HG02840 (cell line): ENCODE measurements at regions not wholly inside any gene's neighbourhood (a gene's known extent, or its start where the extent isn't known, plus 50 kb on each side); places are given as distances from the start of the nearest gene placed in this dataset.
"Not testable (repeated sequence)": the region's sequence is repeated elsewhere in the genome, so short reads cannot be mapped to it uniquely, and the experiment has no call there.

ENCODE experiments used
- ATAC-seq: cut with Tn5 transposase; IDR thresholded peaks from one replicate; pipeline ENCODE4 v1.9.1; 2021; ENCODE audit warnings: mild to moderate bottlenecking, moderate library complexity, moderate number of reproducible peaks; ENCODE audit not compliant: unreplicated experiment, low FRiP score

DNA sequence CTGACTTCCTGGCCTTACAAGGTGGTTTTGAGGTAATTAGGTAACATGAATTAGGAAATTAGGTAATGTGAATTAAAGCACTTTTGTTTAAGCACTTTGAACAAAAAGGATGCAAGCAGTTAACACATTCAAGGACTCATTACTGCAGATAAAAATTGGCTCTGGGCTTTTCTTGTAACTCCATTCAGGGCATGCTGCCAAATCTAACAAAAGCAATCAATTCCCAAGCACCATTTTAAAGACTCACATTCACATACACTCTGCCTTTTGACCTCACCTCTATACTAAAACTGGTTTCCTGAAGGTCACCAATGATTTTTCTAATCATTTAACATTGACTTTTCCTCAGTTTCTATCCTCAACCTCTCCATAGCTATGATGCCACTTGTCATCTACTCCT, 251.2 kb upstream of the RHOBTB1 start:
- ATAC-seq, result no peak

DNA sequence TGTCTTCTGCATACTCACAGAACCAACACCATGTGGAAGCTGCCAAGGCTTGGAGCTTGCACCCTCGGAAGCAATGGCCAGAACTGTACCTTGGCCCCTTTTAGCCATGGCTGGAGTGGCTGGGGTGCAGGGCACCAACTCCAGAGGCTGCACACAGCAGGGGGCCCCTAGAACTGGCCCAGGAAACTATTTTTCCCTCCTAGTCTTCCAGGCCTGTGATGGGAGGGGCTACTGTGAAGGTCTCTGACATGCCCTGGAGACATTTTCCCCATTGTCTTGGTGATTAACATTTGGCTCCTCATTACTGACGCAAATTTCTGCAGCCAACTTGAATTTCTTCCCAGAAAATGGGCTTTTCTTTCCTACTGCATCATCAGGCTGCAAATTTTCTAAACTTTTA, 248.6 kb upstream of the RHOBTB1 start:
- not testable (repeated sequence) for ATAC-seq

DNA sequence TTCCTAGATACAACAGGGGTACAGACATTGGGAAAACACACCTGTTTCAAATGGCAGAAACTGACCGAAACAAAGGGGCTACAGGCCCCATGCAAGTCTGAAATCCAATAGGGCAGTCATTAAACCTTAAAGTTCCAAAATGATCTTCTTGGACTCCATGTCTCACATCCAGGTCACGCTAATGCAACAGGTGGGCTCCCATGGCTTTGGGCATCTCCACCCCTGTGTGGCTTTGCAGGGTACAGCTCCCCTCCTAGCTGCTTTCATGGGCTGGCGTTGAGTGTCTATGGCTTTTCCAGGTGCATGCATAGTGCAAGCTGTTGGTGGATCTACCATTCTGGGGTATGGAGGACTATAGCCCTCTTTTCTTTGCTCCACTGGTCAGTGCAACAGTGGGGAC, 248.1 kb upstream of the RHOBTB1 start:
- ATAC-seq, result no peak

DNA sequence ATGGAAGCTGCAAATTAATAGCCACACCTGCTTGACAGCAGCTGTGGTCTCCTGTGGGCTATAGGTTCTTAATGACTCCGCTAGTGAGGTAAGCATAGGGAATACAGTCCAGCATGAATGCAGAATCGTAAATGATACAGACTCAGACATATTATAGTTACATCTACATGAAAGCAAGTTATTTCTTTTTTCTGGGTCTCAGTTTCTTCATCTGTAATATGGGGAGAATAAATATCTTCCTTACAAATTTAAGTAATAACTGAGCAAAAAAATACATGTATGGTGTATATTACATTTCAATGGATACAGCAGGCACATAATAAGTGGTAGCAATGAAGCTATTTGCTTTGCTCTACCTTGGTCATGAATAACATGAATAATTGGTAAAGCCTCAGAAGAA, 245.9 kb upstream of the RHOBTB1 start:
- ATAC-seq, result no peak

DNA sequence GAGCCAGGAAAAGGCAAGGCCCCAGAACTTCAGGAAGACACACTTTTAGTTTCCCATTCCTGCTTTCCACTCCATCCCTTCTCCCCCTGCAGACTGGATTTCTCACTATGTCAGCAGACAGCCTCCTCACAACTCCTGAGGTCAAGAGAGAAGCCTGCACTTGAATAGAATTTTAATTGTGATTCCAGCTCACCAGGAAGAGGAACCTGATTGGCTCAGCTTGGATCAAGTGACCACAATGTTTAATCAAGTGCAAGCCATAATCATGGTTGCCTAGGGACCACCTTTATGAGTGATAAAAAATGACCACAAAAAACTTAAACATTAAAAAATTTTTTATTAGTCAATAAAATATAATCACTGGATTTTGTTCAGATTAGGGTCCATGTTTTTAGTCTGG, 244.7 kb upstream of the RHOBTB1 start:
- ATAC-seq, result no peak

DNA sequence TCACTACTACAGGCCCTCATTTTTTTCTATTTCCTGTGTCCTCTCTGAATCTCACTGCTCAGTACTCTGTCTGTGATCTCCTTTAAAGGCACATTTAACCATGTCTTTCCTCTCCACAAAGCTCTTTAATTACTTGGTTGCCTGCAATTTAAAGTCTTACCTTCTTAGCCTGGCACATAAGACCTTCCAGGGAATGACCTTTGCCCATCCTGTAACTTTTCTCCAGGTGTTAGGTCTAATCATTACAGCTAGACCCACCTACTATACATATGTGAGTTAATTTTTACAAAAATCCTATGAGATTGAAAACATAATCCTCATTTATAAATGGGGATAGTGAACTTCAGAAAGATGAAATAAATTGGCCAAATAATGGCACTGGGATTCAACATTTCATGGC, 244.1 kb upstream of the RHOBTB1 start:
- ATAC-seq, result no peak

DNA sequence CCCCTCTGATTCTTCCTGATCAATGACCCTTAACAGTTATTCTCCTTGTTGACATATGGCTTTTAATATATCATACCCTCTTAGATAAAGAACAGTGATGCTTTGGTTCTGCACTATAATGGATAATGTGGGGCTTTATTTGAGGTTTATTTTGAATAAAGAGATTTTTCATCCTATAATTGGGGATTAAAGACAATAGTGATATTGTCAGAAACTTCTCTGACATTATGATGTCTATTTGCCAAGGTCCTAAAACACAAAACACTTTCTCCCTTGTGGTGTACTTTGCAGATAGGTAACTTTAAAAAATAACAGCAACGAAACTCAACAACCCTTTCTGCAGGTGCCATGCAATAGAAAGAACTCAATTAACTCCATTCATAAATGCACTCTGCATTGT, 243.6 kb upstream of the RHOBTB1 start:
- no peak for ATAC-seq

DNA sequence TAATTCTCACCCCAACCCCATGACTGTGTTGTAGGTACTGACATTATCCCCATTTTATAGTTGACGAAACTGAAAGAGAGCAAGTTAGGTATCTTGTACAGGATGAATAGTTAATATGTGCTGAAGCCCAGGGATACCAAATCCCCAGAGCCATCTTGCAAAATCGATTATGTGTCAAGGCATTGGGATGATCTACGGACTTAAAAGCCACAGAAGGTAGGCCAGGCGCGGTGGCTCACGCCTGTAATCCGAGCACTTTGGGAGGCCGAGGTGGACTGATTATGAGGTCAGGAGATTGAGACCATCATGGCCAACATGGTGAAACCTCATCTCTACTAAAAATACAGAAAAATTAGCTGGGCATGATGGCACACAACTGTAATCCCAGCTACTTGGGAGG, 242.4 kb upstream of the RHOBTB1 start:
- ATAC-seq, result no peak

DNA sequence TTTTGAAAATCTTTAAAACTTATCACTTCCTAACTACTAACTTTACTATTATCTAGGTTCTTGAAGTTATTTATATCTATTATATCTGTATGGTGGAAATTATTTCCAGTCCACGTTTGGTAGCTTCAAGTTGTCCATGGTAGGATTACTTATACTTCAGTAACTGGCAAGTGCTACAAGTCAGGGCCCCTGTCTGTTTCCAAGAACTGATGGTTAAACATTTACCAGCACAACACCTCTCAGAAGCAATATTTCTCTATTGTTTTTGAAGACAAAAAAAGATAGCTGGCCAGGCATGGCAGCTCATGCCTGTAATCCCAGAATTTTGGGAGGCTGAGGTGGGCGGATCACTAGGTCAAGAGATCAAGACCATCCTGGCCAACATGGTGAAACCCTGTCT, 240.4 kb upstream of the RHOBTB1 start:
- ATAC-seq, result no peak

DNA sequence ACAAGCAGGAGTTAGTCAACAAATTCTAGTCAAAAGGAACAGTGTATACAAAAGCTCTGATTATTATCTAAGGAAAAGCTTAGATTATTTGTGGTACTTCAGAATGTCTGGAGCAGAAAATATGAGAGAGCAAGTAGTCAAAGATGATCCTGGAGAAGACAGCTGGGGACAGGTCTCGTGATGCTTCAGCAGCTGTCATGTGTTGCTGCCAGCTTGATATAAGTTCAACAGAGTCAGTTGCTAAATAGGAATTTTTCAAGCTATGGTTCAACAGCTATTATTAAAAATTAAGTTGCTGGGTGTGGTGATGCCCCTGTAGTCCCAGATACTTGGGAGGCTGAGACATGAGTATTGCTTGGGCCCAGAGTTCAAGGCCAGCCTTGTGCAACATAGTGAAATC, 240.0 kb upstream of the RHOBTB1 start:
- no peak for ATAC-seq

DNA sequence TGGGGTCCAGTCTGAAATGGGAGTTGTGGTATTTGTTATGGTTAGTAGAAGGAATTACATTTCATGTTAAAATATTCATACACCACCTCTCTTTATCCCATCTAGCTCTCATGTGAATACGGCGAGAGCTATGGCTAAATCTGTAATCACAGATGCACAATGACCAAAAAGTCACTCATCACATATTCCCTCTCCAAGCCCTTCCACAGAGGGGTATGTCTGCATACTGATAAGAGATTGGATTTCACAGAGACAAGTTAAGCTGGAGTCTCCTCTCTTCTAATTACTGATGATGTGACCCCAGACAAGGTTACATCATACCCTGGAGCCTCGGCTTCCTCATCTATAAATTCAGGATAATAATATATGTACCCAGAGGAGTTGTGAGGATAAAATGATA, 237.8 kb upstream of the RHOBTB1 start:
- no peak for ATAC-seq

DNA sequence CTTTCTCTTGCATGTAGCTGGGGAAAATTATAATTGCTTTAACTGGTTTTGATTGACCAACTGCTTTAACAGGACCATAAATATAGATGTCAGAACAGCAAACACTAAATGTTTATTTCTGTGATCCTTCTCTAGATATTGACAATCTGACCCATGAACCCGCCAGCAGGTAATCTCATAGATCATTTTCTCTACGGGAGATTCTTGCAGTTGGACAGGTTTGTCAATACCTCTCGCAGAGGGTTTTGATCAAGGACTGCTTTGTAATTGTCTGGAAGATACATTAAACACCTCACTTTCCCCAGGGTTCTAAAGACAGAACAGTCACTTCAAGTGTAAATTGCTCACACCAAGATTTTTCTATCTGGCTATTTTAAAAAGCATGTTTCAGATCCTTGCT, 235.8 kb upstream of the RHOBTB1 start:
- ATAC-seq, result no peak

DNA sequence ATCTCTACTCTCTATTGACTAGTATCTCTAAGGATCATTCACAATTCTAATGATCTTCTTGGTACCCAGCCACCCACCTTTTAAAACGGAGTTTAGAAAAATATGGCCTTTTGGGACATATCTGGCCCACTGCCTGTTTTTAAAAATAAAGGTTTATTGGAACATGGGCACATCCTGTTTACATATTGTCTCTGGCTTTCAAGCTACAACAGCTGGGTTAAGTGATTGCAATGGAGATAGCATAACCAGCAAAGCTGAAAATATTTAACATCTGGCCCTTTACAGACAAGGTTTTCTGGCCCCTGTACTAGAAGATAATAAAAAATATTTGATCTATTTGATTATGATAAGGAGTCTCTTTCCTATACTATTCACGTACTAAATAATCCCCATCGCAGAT, 232.4 kb upstream of the RHOBTB1 start:
- ATAC-seq, result no peak

DNA sequence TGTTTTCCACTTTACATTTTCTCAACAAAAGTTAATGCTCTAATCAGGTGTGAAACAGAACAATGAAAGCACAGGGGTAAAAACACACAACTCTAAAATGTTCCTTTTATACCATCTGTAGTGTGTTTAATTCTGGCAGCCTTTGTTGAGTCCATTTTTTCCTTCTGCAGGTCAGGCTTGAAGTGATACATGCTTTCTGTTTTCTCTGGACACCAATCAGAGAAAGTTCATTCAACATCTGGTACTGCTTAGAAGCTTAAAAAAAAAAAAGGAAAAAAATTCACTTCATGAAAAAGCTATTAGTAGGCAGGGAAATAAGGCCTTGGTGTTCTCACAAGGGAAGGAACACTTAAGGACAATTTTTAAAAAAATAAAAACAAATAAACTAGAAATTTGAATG, 231.3 kb upstream of the RHOBTB1 start:
- ATAC-seq, result no peak

DNA sequence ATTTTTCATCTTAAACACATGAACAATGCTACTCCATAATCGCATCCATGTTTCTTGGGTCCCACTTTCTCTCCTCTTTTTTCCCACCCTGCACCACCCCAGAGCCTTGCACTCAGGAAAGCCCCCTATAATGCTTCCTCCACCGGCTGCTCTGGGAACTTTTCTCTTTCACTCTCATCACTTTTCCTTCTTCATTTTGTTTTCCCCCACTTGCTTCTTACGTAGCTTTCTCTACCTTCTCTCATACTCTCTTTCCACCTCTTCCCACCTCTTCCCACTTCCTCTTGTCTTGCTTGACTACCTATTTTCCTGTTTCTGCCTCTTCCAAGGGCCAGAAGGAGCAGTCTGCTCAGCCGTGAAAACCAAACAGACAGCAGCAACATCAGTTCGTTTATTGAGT, 229.5 kb upstream of the RHOBTB1 start:
- ATAC-seq, result no peak

DNA sequence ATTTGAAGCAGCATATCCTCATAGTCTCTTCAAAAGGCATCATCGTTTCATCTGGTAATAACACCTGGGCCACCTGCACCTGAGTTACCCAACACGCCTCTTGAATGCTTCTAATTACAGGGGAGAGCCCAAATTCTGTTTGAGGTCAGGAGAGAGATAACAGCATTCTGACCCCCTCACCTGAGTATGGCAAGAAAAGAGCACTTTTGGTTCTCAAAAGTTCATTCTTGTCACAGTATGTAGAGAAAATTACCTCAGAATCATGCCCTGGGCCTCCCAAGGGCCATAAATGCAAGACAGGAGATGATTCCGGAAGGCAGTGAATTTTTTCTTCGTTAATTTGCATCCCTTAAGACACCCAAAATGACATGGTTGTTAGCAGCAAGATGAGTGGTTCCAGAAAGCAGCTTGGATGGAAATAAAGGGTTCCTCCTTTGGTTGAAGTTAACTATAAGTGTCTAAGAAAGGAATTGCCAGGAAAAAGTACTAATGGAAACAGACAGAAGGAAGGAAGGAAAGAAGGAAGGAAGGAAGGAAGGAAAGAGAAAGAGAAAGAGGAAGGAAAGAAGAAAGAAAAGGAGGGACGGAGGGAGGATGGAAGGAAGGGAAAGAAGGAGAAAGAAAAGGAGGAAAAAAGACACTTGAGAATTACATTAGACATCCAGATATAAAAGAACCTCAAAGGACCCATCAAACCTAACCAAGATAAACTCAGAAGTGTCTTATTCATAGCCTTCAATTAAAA, 228.4 kb upstream of the RHOBTB1 start:
- no peak for ATAC-seq

DNA sequence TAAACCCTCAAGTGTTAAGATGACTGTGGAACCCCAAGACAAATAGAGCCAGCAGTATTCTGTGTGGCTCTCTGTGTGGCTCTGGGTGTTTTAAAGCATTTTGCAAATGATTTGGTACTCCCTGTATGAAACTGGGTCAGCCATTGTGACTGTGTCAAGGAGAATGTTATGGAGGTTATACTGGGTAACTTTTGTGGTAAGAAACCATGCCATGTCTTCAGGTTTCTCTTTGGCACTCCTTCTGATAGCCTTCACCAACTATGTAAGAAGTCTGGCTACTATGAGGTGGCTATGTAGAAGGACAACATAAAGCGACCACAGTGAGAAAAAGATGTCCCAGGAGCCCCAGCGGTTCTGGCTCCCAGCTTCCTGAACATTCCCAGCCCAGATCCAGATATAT, 226.6 kb upstream of the RHOBTB1 start:
- ATAC-seq, result no peak

DNA sequence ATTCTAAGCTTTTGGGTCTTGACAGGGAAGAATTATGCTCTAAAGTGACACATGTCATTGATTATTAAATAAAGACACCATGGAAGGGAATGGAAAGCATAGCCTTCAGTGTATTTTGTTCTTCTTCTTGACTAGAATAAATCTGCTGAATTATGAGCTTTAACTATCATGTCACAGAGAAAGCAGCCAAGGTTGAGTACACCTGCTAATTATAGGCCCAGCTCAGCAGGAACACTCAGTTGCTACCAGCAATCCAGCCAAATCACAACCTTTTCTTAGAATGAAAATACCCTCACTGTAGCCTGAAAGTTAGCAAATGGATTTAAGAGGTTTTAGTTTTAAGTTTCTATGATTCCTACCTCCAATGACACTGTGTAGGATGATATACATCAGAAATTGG, 225.3 kb upstream of the RHOBTB1 start:
- ATAC-seq, result no peak

DNA sequence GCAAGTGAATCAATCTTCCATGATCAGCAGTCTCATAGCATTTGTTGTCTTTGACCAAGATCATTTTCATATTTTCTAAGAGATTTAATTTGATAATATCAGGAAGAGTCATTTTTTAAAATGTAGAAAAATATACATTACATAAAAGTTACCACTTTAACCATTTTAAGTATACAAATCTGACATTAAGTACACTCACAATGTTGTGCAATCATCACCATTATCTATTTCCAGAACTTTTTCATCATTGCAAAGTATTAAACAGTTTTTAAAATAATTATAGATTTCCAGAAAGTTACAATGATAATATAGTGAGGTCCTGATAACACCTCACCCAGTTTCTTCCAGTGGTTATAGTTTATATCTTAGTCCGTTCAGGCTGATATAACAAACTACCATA, 222.5 kb upstream of the RHOBTB1 start:
- no peak for ATAC-seq

DNA sequence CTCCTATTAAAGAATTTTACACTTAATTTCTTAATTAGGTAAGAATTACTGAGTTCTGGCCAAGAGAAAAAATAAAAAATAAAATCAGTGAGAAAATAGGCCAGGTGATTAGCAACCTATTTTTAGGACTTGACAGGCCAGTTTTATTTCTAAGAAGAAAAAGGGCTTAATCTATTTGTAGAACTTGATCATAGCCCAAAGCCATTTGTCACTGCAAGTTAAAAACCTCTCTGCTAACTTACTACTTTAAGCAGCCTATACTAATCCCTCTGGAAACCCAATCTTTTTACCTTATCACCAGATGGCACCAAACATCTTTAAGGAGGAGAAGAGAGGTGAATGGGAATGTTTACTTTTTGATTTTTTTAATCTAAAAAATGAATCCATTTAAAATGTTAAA, 222.1 kb upstream of the RHOBTB1 start:
- ATAC-seq, result no peak

DNA sequence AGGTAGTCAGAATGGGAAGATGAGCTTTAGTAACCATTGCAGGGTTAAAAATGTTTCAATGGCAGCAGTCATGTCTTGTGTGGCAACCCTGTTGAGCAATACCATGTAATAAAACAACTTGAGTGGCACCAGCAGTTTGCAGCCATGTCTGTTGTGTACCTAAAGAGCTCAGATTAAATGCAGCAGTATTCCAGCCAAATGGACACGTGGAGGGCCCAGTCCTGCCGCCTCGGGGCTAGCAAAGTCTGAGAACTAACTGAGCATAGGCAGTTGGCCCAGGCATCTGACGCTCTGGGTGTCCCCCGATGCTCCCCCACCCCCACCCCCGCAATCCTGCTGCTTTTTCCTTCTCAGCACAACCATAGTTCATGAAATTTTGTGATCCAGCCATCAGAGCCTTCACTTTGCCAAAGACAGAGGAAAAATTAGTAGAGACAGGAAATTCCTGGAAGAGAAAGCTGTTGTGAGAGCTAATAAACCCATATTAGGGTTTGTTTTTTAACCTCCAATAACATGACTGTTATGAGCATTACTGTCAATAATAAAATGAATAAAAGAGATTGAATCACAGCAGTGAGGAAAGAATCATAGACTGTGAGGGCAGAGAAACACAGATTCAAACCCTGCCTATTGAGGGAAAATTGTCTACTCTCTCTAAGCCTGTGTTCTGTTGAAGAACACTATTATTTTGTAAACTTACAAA, 220.6 kb upstream of the RHOBTB1 start:
- no peak for ATAC-seq

DNA sequence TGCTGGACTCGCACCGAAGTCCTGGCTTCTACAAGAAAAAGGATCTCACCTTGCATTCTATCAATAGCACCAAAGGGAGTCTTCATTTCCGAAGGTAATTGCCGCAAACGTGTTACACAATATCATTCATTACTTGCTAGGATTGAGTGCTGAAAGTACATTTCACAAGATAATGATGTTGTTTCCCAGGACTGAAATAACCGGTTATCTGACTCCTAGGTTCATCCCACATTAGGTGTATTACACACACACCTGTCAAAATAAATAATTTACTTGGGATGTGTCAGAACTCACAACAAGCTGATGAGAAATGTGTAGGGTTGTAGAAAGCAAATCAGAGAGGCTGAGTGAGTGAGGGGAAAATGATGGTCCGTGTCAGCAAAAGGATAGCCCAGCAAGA, 219.4 kb upstream of the RHOBTB1 start:
- ATAC-seq, result no peak
